GM12878 (cell line): ENCODE measurements at regions not wholly inside any gene's neighbourhood (a gene's known extent, or its start where the extent isn't known, plus 50 kb on each side); places are given as distances from the start of the nearest gene placed in this dataset.

Experiments used
- ATAC-seq: fragments of 200-7000 bp; cut with Tn5 transposase; 3 replicates; pipeline ENCODE4 v1.9.1; 2020; ENCODE audit warnings: mild to moderate bottlenecking, moderate library complexity
- BruUV-seq: library from RNA; stranded (reverse); fragments of 400-500 nt; replicated peaks from 2 replicates; lab custom pipeline; 2021; lab: Mats Ljungman, UMichigan
- CTCF ChIA-PET: fragments of 300-600 bp; sonication (Branson Sonifier 250); formaldehyde crosslinking; extraction: SDS; loops from one replicate; lab custom pipeline; 2021; ENCODE audit warnings: inconsistent platforms; lab: Yijun Ruan, JAX
- POLR2A ChIA-PET: fragments of 350-600 bp; formaldehyde crosslinking; extraction: SDS; loops from one replicate; lab custom pipeline; 2021; ENCODE audit warnings: inconsistent platforms; lab: Charles Lee
- RAD21 ChIA-PET: fragments of 300-600 bp; sonication (Branson Sonifier 250); formaldehyde crosslinking; loops from one replicate; lab custom pipeline; 2023; ENCODE audit warnings: antibody characterized with exemption; ENCODE audit not compliant: unreplicated experiment; lab: Charles Lee
- SMC1A ChIA-PET: fragments of 300-600 bp; sonication (Branson Sonifier 250); formaldehyde crosslinking; loops from one replicate; lab custom pipeline; 2023; ENCODE audit not compliant: unreplicated experiment, uncharacterized antibody; lab: Charles Lee
- DNase-seq: peaks from one replicate; pipeline ENCODE4 v3.0.0-alpha.2; 2011; ENCODE audit warnings: low read depth, low spot score
- FAIRE-seq: peaks from 3 replicates; lab custom pipeline; 2011; peaks lifted over from hg19 to GRCh38; lab: Jason Lieb, UNC
- H2AFZ ChIP-seq: 2 replicates; pipeline ENCODE4 v1.6.0; 2011; ENCODE audit warnings: low read depth, low read length, control low read depth; ENCODE audit not compliant: control insufficient read depth
- H3K27ac ChIP-seq: 2 replicates; pipeline ENCODE4 v1.5.1; 2011; ENCODE audit warnings: control low read depth; ENCODE audit not compliant: control insufficient read depth, insufficient read depth
- H3K27me3 ChIP-seq, 2 experiments: replicated peaks in 1 of 2; 2 replicates each; pipeline versions ENCODE4 v1.6.0 to v1.6.1; 2011; ENCODE audit warnings: low read length in 1 of 2; ENCODE audit not compliant: control insufficient read depth in 2 of 2, insufficient read depth in 2 of 2
- H3K36me3 ChIP-seq, 2 experiments: 2 replicates each; pipeline ENCODE4 v1.5.1; 2011; ENCODE audit warnings: low read length in 1 of 2; ENCODE audit not compliant: control insufficient read depth in 2 of 2, insufficient read depth in 2 of 2
- H3K4me1 ChIP-seq: 2 replicates; pipeline ENCODE4 v1.6.1; 2011; ENCODE audit warnings: mild to moderate bottlenecking, low read length, moderate library complexity, mixed read lengths; ENCODE audit not compliant: control insufficient read depth, insufficient read depth
- H3K4me2 ChIP-seq: 2 replicates; pipeline ENCODE4 v1.6.0; 2011; ENCODE audit warnings: control low read depth; ENCODE audit not compliant: control insufficient read depth, insufficient read depth
- H3K4me3 ChIP-seq: fragments of 200-600 bp; sonication (generic); 2 replicates; pipeline ENCODE4 v1.5.1; 2016
- H3K79me2 ChIP-seq: 2 replicates; pipeline ENCODE4 v1.6.0; 2011; ENCODE audit warnings: low read length; ENCODE audit not compliant: control insufficient read depth, insufficient read depth
- H3K9ac ChIP-seq: 2 replicates; pipeline ENCODE4 v1.8.0; 2011; ENCODE audit warnings: low read length, control low read depth, mixed read lengths; ENCODE audit not compliant: control insufficient read depth, insufficient read depth
- H3K9me3 ChIP-seq: replicated peaks from 3 replicates; pipeline ENCODE4 v1.5.1; 2011; ENCODE audit warnings: mild to moderate bottlenecking, low read length; ENCODE audit not compliant: control insufficient read depth, insufficient read depth
- H4K20me1 ChIP-seq: 2 replicates; pipeline ENCODE4 v1.6.0; 2011; ENCODE audit not compliant: control insufficient read depth, insufficient read depth
- CBFB ChIP-seq: IDR thresholded peaks from 2 replicates; pipeline ENCODE4 v1.6.1; 2016; ENCODE audit warnings: antibody characterized with exemption, low read depth
- CREM ChIP-seq: IDR thresholded peaks from 2 replicates; pipeline ENCODE4 v1.6.1; 2014; ENCODE audit warnings: antibody characterized with exemption, low read depth
- CUX1 ChIP-seq: IDR thresholded peaks from 2 replicates; pipeline ENCODE4 v1.6.1; 2012; ENCODE audit warnings: improper control_type of control experiment, low read depth, low read length; ENCODE audit not compliant: insufficient replicate concordance
- GABPA ChIP-seq: IDR thresholded peaks from 2 replicates; pipeline ENCODE4 v1.6.1; 2014; ENCODE audit warnings: antibody characterized with exemption, low read depth, mild to moderate bottlenecking, inconsistent platforms
- HDAC6 ChIP-seq: fragments of 200-600 bp; sonication (generic); IDR thresholded peaks from one replicate; pipeline ENCODE4 v1.8.0; 2017; ENCODE audit warnings: antibody characterized with exemption; ENCODE audit not compliant: unreplicated experiment
- IKZF1 ChIP-seq: fragments of 450-650 bp; conservative IDR thresholded peaks from 2 replicates; pipeline ENCODE4 v1.6.1; 2017; ENCODE audit warnings: antibody characterized with exemption, mild to moderate bottlenecking
- NBN ChIP-seq: fragments of 450-650 bp; IDR thresholded peaks from 2 replicates; pipeline ENCODE4 v1.6.1; 2016
- NFYB ChIP-seq: IDR thresholded peaks from 2 replicates; pipeline ENCODE4 v1.6.1; 2011; ENCODE audit warnings: low read depth, mild to moderate bottlenecking, low read length, improper control_type of control experiment, moderate library complexity; ENCODE audit not compliant: insufficient read depth
- PAX8 ChIP-seq: fragments of 450-650 bp; IDR thresholded peaks from 2 replicates; pipeline ENCODE4 v1.6.1; 2017; ENCODE audit warnings: mild to moderate bottlenecking, moderate library complexity
- RUNX3 ChIP-seq: IDR thresholded peaks from 2 replicates; pipeline ENCODE4 v1.6.1; 2012; ENCODE audit warnings: low read length, inconsistent platforms
- SIX5 ChIP-seq: IDR thresholded peaks from 2 replicates; pipeline ENCODE4 v1.6.1; 2011; ENCODE audit warnings: mild to moderate bottlenecking, low read depth, low read length, moderate library complexity; ENCODE audit not compliant: severe bottlenecking
- SP1 ChIP-seq: IDR thresholded peaks from one replicate; pipeline ENCODE4 v1.6.1; 2011; ENCODE audit warnings: low read depth, low read length
- TAF1 ChIP-seq: IDR thresholded peaks from 2 replicates; pipeline ENCODE4 v1.6.1; 2011; ENCODE audit warnings: mild to moderate bottlenecking, low read depth, low read length, borderline replicate concordance
- ZNF207 ChIP-seq: fragments of 450-650 bp; IDR thresholded peaks from 2 replicates; pipeline ENCODE4 v1.6.1; 2014; ENCODE audit warnings: antibody characterized with exemption, mild to moderate bottlenecking, borderline replicate concordance
- ZNF622 ChIP-seq: fragments of 450-650 bp; IDR thresholded peaks from 2 replicates; pipeline ENCODE4 v1.6.1; 2017; ENCODE audit warnings: mild to moderate bottlenecking, inconsistent platforms
- WGBS: methylation state at CpG from one replicate; pipeline ENCODE4 v1.1.6; 2016; ENCODE audit warnings: low lambda C conversion rate; ENCODE audit not compliant: insufficient replicate concordance, insufficient coverage; ENCODE audit errors: missing lambda C conversion rate; 5-methylcytosine and 5-hydroxymethylcytosine counted together
- in situ Hi-C: fragments of 300-500 bp; cut with MboI; formaldehyde crosslinking; loops from 9 replicates; pipeline ENCODE4 v1.14.3; 2018; ENCODE audit warnings: mixed read lengths
- intact Hi-C: fragments of 100-400 bp; cut with micrococcal nuclease; formaldehyde crosslinking; loops from one replicate; pipeline ENCODE4 v1.14.2; 2022; ENCODE audit not compliant: unreplicated experiment
- TF ChIP-seq, protein P1 (sequence below): fragments of 450-650 bp; IDR thresholded peaks from 2 replicates; pipeline ENCODE4 v1.6.1; 2014; ENCODE audit warnings: mild to moderate bottlenecking

DNA sequence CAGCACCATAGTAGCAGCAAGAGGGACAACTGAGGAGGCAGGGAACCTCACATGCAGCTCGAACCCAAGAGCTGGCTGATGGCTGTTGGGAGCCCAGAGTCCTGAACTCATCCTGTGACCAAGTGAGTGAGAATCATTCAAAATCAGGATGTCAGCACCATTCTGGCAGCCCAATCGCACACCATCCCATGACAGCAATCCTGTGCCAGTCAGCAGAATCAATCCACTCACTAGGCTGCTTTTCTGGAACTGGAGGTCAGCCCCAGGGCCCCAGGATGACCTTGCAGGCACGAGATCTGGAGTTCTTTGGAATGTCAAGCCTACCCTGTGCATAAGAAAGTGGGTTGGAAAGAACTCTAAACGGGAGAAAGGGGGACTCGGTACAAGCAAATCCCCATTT, 67.8 kb upstream of the TAF11L2 start (continued):
- TF ChIP-seq CUX1 (no peak), NBN (no peak), PAX8 (no peak), ZNF207 (no peak), SP1 (no peak), SIX5 (no peak), GABPA (no peak), NFYB (no peak)

- BruUV-seq: no TSS peak
- H3K4me2 ChIP-seq: no peak overlapping the region
- CTCF ChIA-PET: no interaction called here
These were observed 66.6 kb upstream of the TAF11L2 start for GRCh38 chr5:17431272-17432050.

More at GRCh38 chr5:17431272-17432050, 66.6 kb upstream of the TAF11L2 start:
- ChIA-PET POLR2A (no interaction called here), RAD21 (no interaction called here), SMC1A (no interaction called here)
- Histone ChIP-seq H3K36me3 (no peaks in the 10 kb centered on the region), H2AFZ (no peak overlapping the region), H4K20me1 (no peaks in the 10 kb centered on the region), H3K9ac (no peak overlapping the region), H3K79me2 (no peaks in the 10 kb centered on the region), H3K27me3 (no peaks in the 10 kb centered on the region), H3K4me3 (no peak overlapping the region), H3K27ac (no peak overlapping the region), H3K9me3 (no peaks in the 10 kb centered on the region; the same call in 2 of the 3 replicates), H3K4me1 (peaks cover 12% of the 10 kb centered on the region)
- intact Hi-C loops: no loop called here
- 14% methylated on average over 8 of the region's 8 CpGs for WGBS
- TF ChIP-seq RUNX3: peak; percentile 45; the same call in 1 of the 2 replicates
- 0 out of 2 replicates have a peak, but pooled peaks have one; percentile 9 for TF ChIP-seq CREM
- TF ChIP-seq IKZF1: no peak
- TF ChIP-seq, protein P1, sequence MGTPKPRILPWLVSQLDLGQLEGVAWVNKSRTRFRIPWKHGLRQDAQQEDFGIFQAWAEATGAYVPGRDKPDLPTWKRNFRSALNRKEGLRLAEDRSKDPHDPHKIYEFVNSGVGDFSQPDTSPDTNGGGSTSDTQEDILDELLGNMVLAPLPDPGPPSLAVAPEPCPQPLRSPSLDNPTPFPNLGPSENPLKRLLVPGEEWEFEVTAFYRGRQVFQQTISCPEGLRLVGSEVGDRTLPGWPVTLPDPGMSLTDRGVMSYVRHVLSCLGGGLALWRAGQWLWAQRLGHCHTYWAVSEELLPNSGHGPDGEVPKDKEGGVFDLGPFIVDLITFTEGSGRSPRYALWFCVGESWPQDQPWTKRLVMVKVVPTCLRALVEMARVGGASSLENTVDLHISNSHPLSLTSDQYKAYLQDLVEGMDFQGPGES: no peak
- TF ChIP-seq TAF1: no peak
- TF ChIP-seq ZNF622: no peak
- no peak for TF ChIP-seq CBFB
- TF ChIP-seq HDAC6: no peak
- FAIRE-seq (peak; percentile 38), DNase-seq (no peak), ATAC-seq (no peak)
- in situ Hi-C loops: no loop called here
